Prostate gland (tissue), 2 donors: ENCODE measurements at regions not wholly inside any gene's neighbourhood (a gene's known extent, or its start where the extent isn't known, plus 50 kb on each side); places are given as distances from the start of the nearest gene placed in this dataset.

Experiments
- DNase-seq: peaks from one replicate; pipeline ENCODE4 v3.0.0-alpha.2; 2019; ENCODE audit warnings: low spot score
- H3K27ac ChIP-seq, 2 donors: fragments of 200-600 bp; sonication (generic); 2 replicates each; pipeline ENCODE4 v1.5.1; 2017 to 2019
- H3K27me3 ChIP-seq: fragments of 200-600 bp; sonication (generic); replicated peaks from 2 replicates; pipeline ENCODE4 v1.5.1; 2019; ENCODE audit not compliant: insufficient read depth
- H3K36me3 ChIP-seq, 2 donors: fragments of 200-600 bp; sonication (generic); 1 replicate in 1 of 2; 2 replicates in 1 of 2; pipeline versions ENCODE4 v1.5.1 to v1.8.1; 2017 to 2019
- H3K4me1 ChIP-seq: fragments of 200-600 bp; sonication (generic); replicated peaks from 2 replicates; pipeline ENCODE4 v1.5.1; 2019
- H3K4me3 ChIP-seq, 2 donors: fragments of 200-600 bp; sonication (generic); 2 replicates each; pipeline ENCODE4 v1.5.1; 2017 to 2019
- H3K9me3 ChIP-seq: fragments of 200-600 bp; sonication (generic); 2 replicates; pipeline ENCODE4 v1.5.1; 2017
- CTCF ChIP-seq, 4 experiments: fragments of 200-600 bp in 2 of 4; fragments of 450-650 bp in 2 of 4; sonication (generic) in 2 of 4; IDR thresholded peaks; 1 replicate in 3 of 4; 2 replicates in 1 of 4; pipeline ENCODE4 v1.5.1; 2016 to 2019; ENCODE audit warnings: antibody characterized with exemption in 4 of 4, mild to moderate bottlenecking in 2 of 4, moderate library complexity in 2 of 4
- POLR2A ChIP-seq: fragments of 450-650 bp; IDR thresholded peaks from one replicate; pipeline ENCODE4 v1.6.1; 2016; ENCODE audit warnings: antibody characterized with exemption, mild to moderate bottlenecking
- POLR2AphosphoS5 ChIP-seq: sonication (generic); formaldehyde crosslinking; IDR thresholded peaks from one replicate; pipeline ENCODE4 v1.6.1; 2017; ENCODE audit warnings: antibody characterized with exemption
- WGBS: methylation state at CpG from one replicate; pipeline ENCODE4 v1.1.5; 2018; 5-methylcytosine and 5-hydroxymethylcytosine counted together
- intact Hi-C: fragments of 100-400 bp; cut with DNase I; formaldehyde crosslinking; loops from one replicate; pipeline ENCODE4 v1.14.2; 2022

DNA sequence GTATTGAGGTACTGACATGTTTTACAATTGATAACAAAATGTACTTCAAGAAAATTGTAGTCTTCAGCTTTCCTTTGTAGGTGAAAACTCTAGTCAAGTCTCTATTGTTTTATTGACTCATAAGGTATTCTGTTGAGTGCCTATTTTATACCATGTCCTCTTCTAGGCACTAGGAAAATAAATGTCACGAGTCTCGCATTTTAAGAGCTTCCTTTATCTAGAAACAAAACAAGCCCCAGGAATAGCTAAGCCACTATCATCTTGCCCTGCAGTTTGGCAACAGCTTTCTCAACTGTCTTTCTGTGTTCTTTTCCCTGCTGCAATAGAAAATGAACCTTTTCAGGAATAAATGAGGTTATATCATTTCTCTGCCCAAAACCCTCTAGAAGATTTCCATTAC, 288.5 kb upstream of the NEGR1 start:
- TF ChIP-seq CTCF (IDR thresholded peaks at IDR 0.05) (no peak), POLR2AphosphoS5 (no peak), POLR2A (no peak)
- no peaks in the 10 kb centered on the region for H3K4me1 ChIP-seq
- no peak overlapping the region for H3K4me3 ChIP-seq
- H3K27ac ChIP-seq, result no peak overlapping the region
- no peaks in the 10 kb centered on the region for H3K27me3 ChIP-seq
- no peaks in the 10 kb centered on the region for H3K9me3 ChIP-seq
- DNase-seq, result no peak
- intact Hi-C loops, result no loop called here
- no peaks in the 10 kb centered on the region for H3K36me3 ChIP-seq
- WGBS, result 38% methylated on average over 2 of the region's 2 CpGs

GRCh38 chr1:72568113-72568512, 285.8 kb upstream of the NEGR1 start:
- WGBS, result 45% methylated on average over 1 of the region's 1 CpG
- intact Hi-C loops, result no loop called here
- Histone ChIP-seq H3K27me3 (no peaks in the 10 kb centered on the region), H3K9me3 (no peaks in the 10 kb centered on the region), H3K27ac (no peak overlapping the region), H3K4me3 (no peak overlapping the region), H3K4me1 (no peaks in the 10 kb centered on the region), H3K36me3 (no peaks in the 10 kb centered on the region)
- DNase-seq, result no peak
- TF ChIP-seq POLR2A (no peak), CTCF (IDR thresholded peaks at IDR 0.05) (no peak), POLR2AphosphoS5 (no peak)

- H3K27me3 ChIP-seq, result no peaks in the 10 kb centered on the region
- H3K9me3 ChIP-seq, result no peaks in the 10 kb centered on the region
- no peaks in the 10 kb centered on the region for H3K4me1 ChIP-seq
- no peak overlapping the region for H3K27ac ChIP-seq
- intact Hi-C loops, result no loop called here
- H3K36me3 ChIP-seq, result no peaks in the 10 kb centered on the region
- H3K4me3 ChIP-seq, result no peak overlapping the region
- no peak for DNase-seq
- TF ChIP-seq POLR2AphosphoS5 (no peak), POLR2A (no peak), CTCF (IDR thresholded peaks at IDR 0.05) (no peak)
These were observed 285.2 kb upstream of the NEGR1 start for GRCh38 chr1:72567521-72567920.

DNA sequence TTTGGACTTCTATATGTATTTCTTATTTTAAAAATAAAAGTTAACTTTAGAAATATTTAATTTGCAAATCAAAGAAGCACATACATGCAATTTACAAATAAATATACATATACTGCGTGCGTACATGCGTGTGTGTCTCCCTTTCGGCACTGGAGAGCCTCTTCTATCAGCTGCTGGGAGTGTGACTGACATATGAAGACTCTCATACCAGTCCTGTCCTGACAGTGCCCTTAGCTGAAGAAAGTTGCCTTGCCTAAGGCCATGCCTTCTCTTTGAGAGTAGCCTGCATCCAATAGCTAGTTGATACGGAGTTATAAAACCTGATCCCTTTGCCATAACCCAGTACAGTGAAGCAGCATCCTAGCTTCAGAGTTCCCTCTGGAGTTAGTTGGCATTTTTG, 282.4 kb upstream of the NEGR1 start:
- H3K9me3 ChIP-seq, result no peaks in the 10 kb centered on the region
- no peaks in the 10 kb centered on the region for H3K36me3 ChIP-seq
- no peaks in the 10 kb centered on the region for H3K4me1 ChIP-seq
- no peak for DNase-seq
- no peak overlapping the region for H3K4me3 ChIP-seq
- TF ChIP-seq POLR2AphosphoS5 (no peak), POLR2A (no peak), CTCF (IDR thresholded peaks at IDR 0.05) (no peak)
- intact Hi-C loops, result no loop called here
- H3K27ac ChIP-seq, result no peak overlapping the region
- WGBS, result 89% methylated on average over 5 of the region's 5 CpGs
- no peaks in the 10 kb centered on the region for H3K27me3 ChIP-seq

DNA sequence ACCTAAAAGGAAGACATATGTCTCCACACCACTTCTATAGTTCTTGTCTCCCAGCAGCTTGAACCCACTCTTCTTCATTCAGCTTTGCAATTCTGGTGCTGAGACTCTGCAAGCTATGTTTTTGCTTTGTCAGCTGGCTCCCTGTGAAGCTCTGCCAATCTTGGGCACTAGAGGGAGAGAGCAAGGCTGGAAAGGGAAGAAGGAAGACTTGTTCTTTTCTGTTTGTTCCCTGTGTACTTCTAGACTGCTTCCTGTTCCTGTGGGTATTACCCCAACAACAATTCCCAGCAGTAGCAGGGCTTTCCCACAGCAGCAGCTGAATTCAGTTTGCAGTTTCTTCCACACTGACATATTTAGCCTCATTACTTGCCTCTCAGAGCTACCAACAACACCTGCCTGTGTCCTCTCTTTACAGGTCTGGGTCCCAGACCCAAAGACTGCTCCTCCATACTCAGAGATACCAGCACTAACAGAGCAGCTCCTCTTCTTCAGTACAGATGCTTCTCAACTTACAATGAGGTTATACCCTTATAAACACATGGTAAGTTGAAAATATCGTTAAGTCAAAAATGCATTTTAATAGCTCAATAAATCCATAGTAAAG, 275.2 kb upstream of the NEGR1 start:
- no peak overlapping the region for H3K4me3 ChIP-seq
- H3K27ac ChIP-seq, result no peak overlapping the region
- DNase-seq, result no peak
- 52% methylated on average over 1 of the region's 1 CpG for WGBS
- H3K4me1 ChIP-seq, result no peaks in the 10 kb centered on the region
- H3K27me3 ChIP-seq, result no peaks in the 10 kb centered on the region
- TF ChIP-seq CTCF (IDR thresholded peaks at IDR 0.05) (no peak), POLR2A (no peak), POLR2AphosphoS5 (no peak)
- no peaks in the 10 kb centered on the region for H3K36me3 ChIP-seq
- no peaks in the 10 kb centered on the region for H3K9me3 ChIP-seq
- intact Hi-C loops, result no loop called here
